Endodermal cell (in vitro differentiated cells): ENCODE measurements at regions not wholly inside any gene's neighbourhood (a gene's known extent, or its start where the extent isn't known, plus 50 kb on each side); places are given as distances from the start of the nearest gene placed in this dataset.

ENCODE experiments used
- DNase-seq: peaks from one replicate; pipeline ENCODE4 v3.0.0-alpha.2; 2017
- H3K27ac ChIP-seq: 2 replicates; pipeline ENCODE4 v1.5.1; 2013; ENCODE audit warnings: mild to moderate bottlenecking, low read depth, low read length, moderate library complexity
- H3K27me3 ChIP-seq: 2 replicates; pipeline ENCODE4 v1.6.1; 2013; ENCODE audit warnings: mild to moderate bottlenecking, low read length, moderate library complexity; ENCODE audit not compliant: insufficient read depth, control insufficient read depth, poor library complexity, severe bottlenecking
- H3K36me3 ChIP-seq: 2 replicates; pipeline ENCODE4 v1.7.0; 2013; ENCODE audit warnings: mild to moderate bottlenecking, low read length, moderate library complexity; ENCODE audit not compliant: control insufficient read depth, insufficient read depth
- H3K4me1 ChIP-seq: one replicate; pipeline ENCODE4 v1.7.0; 2013; ENCODE audit warnings: low read length; ENCODE audit not compliant: control insufficient read depth, insufficient read depth
- H3K4me3 ChIP-seq: 2 replicates; pipeline ENCODE4 v1.5.1; 2013; ENCODE audit warnings: mild to moderate bottlenecking, low read length, moderate library complexity
- H3K9ac ChIP-seq: 2 replicates; pipeline ENCODE4 v1.6.1; 2013; ENCODE audit warnings: mild to moderate bottlenecking, low read length, moderate library complexity; ENCODE audit not compliant: poor library complexity, severe bottlenecking; ENCODE audit errors: extremely low read depth
- H3K9me3 ChIP-seq: 2 replicates; pipeline ENCODE4 v1.6.1; 2013; ENCODE audit warnings: mild to moderate bottlenecking, low read length, moderate library complexity; ENCODE audit not compliant: control insufficient read depth
- H3K27ac Mint-ChIP-seq: 2 replicates; pipeline ENCODE4 v1.8.0; 2020; ENCODE audit warnings: mixed read lengths
- H3K27me3 Mint-ChIP-seq: 2 replicates; pipeline ENCODE4 v1.8.0; 2021; ENCODE audit warnings: mild to moderate bottlenecking, mixed read lengths; ENCODE audit not compliant: insufficient read depth
- H3K36me3 Mint-ChIP-seq: 2 replicates; pipeline ENCODE4 v1.8.0; 2020; ENCODE audit warnings: low read depth, mixed read lengths
- H3K4me1 Mint-ChIP-seq: 2 replicates; pipeline ENCODE4 v1.8.0; 2020; ENCODE audit warnings: mixed read lengths
- H3K4me3 Mint-ChIP-seq: 2 replicates; pipeline ENCODE4 v1.8.0; 2020; ENCODE audit warnings: mild to moderate bottlenecking, moderate library complexity, mixed read lengths
- H3K9me3 Mint-ChIP-seq: 2 replicates; pipeline ENCODE4 v1.8.0; 2020; ENCODE audit warnings: mild to moderate bottlenecking, mixed read lengths
- WGBS, 2 experiments: methylation state at CpG; one replicate each; pipeline versions ENCODE4 v1.1.5 to v1.1.7; 2013; ENCODE audit warnings: missing lambda C conversion rate in 2 of 2, mixed read lengths in 1 of 2; ENCODE audit not compliant: insufficient coverage in 1 of 2, insufficient read length in 1 of 2; 5-methylcytosine and 5-hydroxymethylcytosine counted together
- TF ChIP-seq, protein P1 (sequence below): fragments of 200-600 bp; sonication (generic); conservative IDR thresholded peaks from 2 replicates; pipeline ENCODE4 v1.5.0; 2021; ENCODE audit warnings: antibody characterized with exemption, mild to moderate bottlenecking

DNA sequence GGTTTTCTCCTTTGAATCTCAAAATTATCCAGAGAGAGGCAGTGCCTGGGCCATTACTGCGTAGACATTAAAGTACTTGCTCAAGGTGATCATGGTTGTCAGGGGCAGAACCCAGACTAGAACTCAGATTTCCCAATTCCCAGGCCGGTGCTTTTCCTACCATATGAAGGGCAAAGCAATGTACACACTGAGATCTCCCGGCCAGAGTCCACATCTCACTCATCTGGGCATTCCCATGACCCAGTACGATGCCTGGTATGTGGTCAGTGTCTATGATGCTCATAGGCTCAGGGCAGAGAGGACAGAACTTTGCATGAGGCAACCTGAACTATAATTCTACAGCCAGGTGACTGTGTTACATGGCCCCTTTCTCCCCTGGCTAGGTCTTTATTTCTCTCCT, 531.4 kb downstream of the TDRD15 start:
- no peak overlapping the region for H3K9ac ChIP-seq
- 87 to 100% methylated on average over 2 to 4 of the region's 4 CpGs for WGBS, 2 experiments
- H3K4me3 Mint-ChIP-seq = no peak overlapping the region
- peaks cover 20% of the 10 kb centered on the region for H3K4me1 Mint-ChIP-seq
- no peak overlapping the region for H3K27ac Mint-ChIP-seq
- H3K27me3 ChIP-seq = no peaks in the 10 kb centered on the region
- no peak for DNase-seq
- TF ChIP-seq, protein P1, sequence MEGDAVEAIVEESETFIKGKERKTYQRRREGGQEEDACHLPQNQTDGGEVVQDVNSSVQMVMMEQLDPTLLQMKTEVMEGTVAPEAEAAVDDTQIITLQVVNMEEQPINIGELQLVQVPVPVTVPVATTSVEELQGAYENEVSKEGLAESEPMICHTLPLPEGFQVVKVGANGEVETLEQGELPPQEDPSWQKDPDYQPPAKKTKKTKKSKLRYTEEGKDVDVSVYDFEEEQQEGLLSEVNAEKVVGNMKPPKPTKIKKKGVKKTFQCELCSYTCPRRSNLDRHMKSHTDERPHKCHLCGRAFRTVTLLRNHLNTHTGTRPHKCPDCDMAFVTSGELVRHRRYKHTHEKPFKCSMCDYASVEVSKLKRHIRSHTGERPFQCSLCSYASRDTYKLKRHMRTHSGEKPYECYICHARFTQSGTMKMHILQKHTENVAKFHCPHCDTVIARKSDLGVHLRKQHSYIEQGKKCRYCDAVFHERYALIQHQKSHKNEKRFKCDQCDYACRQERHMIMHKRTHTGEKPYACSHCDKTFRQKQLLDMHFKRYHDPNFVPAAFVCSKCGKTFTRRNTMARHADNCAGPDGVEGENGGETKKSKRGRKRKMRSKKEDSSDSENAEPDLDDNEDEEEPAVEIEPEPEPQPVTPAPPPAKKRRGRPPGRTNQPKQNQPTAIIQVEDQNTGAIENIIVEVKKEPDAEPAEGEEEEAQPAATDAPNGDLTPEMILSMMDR = no peak
- H3K9me3 ChIP-seq = no peaks in the 10 kb centered on the region
- no peaks in the 10 kb centered on the region for H3K9me3 Mint-ChIP-seq
- no peaks in the 10 kb centered on the region for H3K36me3 Mint-ChIP-seq
- H3K4me3 ChIP-seq = no peak overlapping the region
- H3K27me3 Mint-ChIP-seq = no peaks in the 10 kb centered on the region
- no peak overlapping the region for H3K27ac ChIP-seq
- H3K4me1 ChIP-seq = no peaks in the 10 kb centered on the region
- H3K36me3 ChIP-seq = no peaks in the 10 kb centered on the region

DNA sequence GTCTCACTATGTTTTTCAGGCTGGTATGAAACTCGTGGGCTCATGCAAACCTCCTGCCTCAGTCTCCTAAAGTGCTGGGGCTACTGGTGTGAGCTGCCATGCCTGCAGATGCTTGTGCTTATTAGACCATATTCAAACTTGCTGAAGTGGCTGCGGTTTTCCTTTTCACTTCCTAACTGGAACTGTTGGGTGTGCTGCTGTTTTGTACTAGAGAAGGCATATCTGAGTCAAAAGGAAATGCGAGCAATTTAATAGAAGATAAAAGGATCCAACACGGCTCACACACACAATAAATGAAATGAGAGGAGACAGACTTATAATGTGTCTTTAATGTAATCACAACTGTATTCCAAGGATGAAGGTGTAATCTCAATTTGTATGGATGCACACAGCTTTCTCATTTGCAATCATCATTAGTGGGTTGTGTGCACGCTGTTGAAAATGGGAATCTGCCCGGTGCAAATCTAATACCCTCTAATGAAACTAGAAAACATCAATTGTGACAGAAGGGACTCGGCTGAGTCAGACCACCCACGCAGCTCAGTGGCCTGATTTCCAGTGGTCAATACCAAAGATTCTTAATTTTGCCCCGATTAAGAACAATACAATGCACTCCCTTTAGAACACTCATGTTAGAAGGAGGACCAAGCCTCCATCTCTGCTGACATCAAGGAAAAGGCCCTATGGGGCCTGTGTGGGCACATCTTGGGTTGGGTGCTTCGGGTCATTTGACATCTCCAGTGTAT, 532.7 kb downstream of the TDRD15 start:
- TF ChIP-seq, protein P1 = no peak
- H3K9me3 ChIP-seq = no peaks in the 10 kb centered on the region
- H3K36me3 ChIP-seq = no peaks in the 10 kb centered on the region
- no peak overlapping the region for H3K4me3 ChIP-seq
- H3K27ac Mint-ChIP-seq = no peak overlapping the region
- no peak overlapping the region for H3K4me3 Mint-ChIP-seq
- H3K9me3 Mint-ChIP-seq = no peaks in the 10 kb centered on the region
- WGBS, 2 experiments = 90 to 91% methylated on average over 6 to 10 of the region's 10 CpGs
- no peaks in the 10 kb centered on the region for H3K36me3 Mint-ChIP-seq
- no peaks in the 10 kb centered on the region for H3K27me3 Mint-ChIP-seq
- no peak overlapping the region for H3K27ac ChIP-seq
- no peak overlapping the region for H3K9ac ChIP-seq
- DNase-seq = no peak
- no peaks in the 10 kb centered on the region for H3K27me3 ChIP-seq
- H3K4me1 Mint-ChIP-seq = peaks cover 20% of the 10 kb centered on the region
- H3K4me1 ChIP-seq = no peaks in the 10 kb centered on the region

DNA sequence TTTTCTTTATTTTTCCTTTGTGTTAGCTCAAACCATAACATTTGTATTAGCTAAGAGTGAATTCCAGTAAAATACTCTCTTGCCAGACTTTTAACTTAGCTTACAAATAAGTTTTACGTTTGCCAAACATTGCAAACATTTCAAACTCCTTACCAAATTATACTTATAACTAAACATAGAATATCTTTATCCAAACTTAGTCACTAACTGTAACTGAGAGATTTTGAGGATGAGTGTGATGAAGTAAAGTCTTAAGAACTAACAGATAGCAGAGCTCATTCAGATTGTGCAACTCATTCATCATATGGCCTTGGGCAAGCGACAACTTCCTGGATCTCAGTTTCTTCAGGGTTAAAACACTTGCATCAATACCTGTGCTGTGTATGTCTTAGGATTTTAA, 533.7 kb downstream of the TDRD15 start:
- Histone ChIP-seq H3K9me3 (no peaks in the 10 kb centered on the region), H3K36me3 (no peaks in the 10 kb centered on the region), H3K4me1 (no peaks in the 10 kb centered on the region), H3K27ac (no peak overlapping the region), H3K4me3 (no peak overlapping the region), H3K9ac (no peak overlapping the region), H3K27me3 (no peaks in the 10 kb centered on the region)
- TF ChIP-seq, protein P1 = no peak
- H3K27ac Mint-ChIP-seq = no peak overlapping the region
- H3K4me1 Mint-ChIP-seq = peaks cover 16% of the 10 kb centered on the region
- H3K9me3 Mint-ChIP-seq = no peaks in the 10 kb centered on the region
- no peaks in the 10 kb centered on the region for H3K27me3 Mint-ChIP-seq
- no peaks in the 10 kb centered on the region for H3K36me3 Mint-ChIP-seq
- 95% methylated on average over 2 of the region's 2 CpGs; no CpG with 5 or more reads in 1 of the 2 experiments for WGBS, 2 experiments
- DNase-seq = no peak
- no peak overlapping the region for H3K4me3 Mint-ChIP-seq
